ENCODE measurements at regions not wholly inside any gene's neighbourhood (a gene's known extent, or its start where the extent isn't known, plus 50 kb on each side); places are given as distances from the start of the nearest gene placed in this dataset.

DNA sequence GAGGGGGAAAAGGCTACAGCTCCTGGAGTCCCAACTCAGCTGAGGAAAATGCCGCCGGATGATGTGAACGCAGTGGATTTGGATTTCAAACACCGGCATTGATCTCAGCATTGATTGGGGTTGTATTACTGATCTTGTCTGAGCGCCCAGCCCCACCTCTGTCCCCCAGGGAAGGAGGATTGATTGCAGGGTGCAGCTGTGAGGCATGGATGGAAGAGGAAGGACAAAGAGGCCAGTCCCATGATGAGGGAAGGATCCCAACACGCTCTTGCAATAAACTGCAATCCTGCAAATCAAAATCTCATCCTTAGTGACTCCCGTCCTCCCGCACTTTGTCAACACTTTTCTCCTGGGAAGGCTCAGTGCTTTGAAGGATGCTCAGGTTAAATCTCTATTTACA lies 242.3 kb upstream of the PROX1 start:
- H3K27ac ChIP-seq (ENCODE audit: control insufficient read depth, insufficient read depth, low read length): no peak overlapping the region
- H3K4me1 ChIP-seq (ENCODE audit: control insufficient read depth, extremely low read depth, insufficient read depth, low read length): no peaks in the 10 kb centered on the region
- no peaks in the 10 kb centered on the region for H3K9me1 ChIP-seq (ENCODE audit: control insufficient read depth, extremely low read depth, insufficient read depth, low read length)
- TF ChIP-seq, protein P1, sequence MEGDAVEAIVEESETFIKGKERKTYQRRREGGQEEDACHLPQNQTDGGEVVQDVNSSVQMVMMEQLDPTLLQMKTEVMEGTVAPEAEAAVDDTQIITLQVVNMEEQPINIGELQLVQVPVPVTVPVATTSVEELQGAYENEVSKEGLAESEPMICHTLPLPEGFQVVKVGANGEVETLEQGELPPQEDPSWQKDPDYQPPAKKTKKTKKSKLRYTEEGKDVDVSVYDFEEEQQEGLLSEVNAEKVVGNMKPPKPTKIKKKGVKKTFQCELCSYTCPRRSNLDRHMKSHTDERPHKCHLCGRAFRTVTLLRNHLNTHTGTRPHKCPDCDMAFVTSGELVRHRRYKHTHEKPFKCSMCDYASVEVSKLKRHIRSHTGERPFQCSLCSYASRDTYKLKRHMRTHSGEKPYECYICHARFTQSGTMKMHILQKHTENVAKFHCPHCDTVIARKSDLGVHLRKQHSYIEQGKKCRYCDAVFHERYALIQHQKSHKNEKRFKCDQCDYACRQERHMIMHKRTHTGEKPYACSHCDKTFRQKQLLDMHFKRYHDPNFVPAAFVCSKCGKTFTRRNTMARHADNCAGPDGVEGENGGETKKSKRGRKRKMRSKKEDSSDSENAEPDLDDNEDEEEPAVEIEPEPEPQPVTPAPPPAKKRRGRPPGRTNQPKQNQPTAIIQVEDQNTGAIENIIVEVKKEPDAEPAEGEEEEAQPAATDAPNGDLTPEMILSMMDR (optimal IDR thresholded peaks at IDR 0.05 in 1 of 3, IDR thresholded peaks at IDR 0.05 in 1 of 3, conservative IDR thresholded peaks at IDR 0.05 in 1 of 3; ENCODE audit: extremely low read depth in 1 of 3, insufficient read depth in 2 of 3, low read length in 3 of 3): no peak
- TF ChIP-seq EZH2 (IDR thresholded peaks at IDR 0.05; ENCODE audit: low read length): no peak
- DNase-seq (ENCODE audit: low read depth, low spot score): no peak
- no peaks in the 10 kb centered on the region for H3K36me3 ChIP-seq (ENCODE audit: control insufficient read depth in 2 of 2, extremely low read depth in 1 of 2, insufficient read depth in 2 of 2, low read length in 2 of 2)
- H3K4me2 ChIP-seq (ENCODE audit: control insufficient read depth, extremely low read depth, insufficient read depth, low read depth, low read length): no peak overlapping the region
- H3K27me3 ChIP-seq (ENCODE audit: control insufficient read depth, extremely low read depth, insufficient read depth, low read length): no peaks in the 10 kb centered on the region
- H3K9ac ChIP-seq (ENCODE audit: control insufficient read depth, extremely low read depth, insufficient read depth, low read length): no peak overlapping the region
- H3K79me2 ChIP-seq (ENCODE audit: control insufficient read depth, insufficient read depth, low read length): no peaks in the 10 kb centered on the region
- no peaks in the 10 kb centered on the region for H4K20me1 ChIP-seq (ENCODE audit: control insufficient read depth, extremely low read depth, insufficient read depth, low read length)
- no peaks in the 10 kb centered on the region for H3K9me3 ChIP-seq (ENCODE audit: control insufficient read depth, low read depth, low read length)
- dilution Hi-C loops (cut with MboI; ENCODE audit: extremely low pct_ligation_motif_present, low sequenced_read_pairs): no loop called here
- no peak for FAIRE-seq
- no peak overlapping the region for H3K4me3 ChIP-seq (ENCODE audit: control insufficient read depth in 2 of 3, extremely low read depth in 1 of 3, insufficient read depth in 2 of 3, low read depth in 1 of 3, low read length in 3 of 3)
- no peak overlapping the region for H2AFZ ChIP-seq (ENCODE audit: control insufficient read depth, low read length)

DNA sequence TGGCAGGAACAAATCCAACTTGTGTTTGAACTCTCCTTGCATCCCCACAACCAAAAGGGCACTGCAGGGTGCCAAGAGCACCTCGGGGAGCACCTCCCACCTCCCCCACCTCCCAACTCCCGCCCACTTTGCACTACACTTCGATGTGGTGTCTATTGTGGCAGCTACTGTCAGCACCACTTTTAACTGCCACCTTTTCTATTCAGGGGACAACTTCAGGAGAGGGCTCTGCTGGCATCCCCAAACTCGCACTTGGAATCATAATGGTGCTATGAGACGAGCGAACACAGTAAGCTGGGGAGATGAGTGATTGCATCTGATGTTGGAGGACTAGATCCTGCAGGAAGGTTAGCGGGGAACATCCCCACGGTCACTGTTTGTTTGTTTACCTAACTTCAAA lies 238.2 kb upstream of the PROX1 start:
- Histone ChIP-seq H3K79me2 (ENCODE audit: control insufficient read depth, insufficient read depth, low read length) (no peaks in the 10 kb centered on the region), H3K4me2 (ENCODE audit: control insufficient read depth, extremely low read depth, insufficient read depth, low read depth, low read length) (no peak overlapping the region), H3K4me3 (ENCODE audit: control insufficient read depth in 2 of 3, extremely low read depth in 1 of 3, insufficient read depth in 2 of 3, low read depth in 1 of 3, low read length in 3 of 3) (no peak overlapping the region), H4K20me1 (ENCODE audit: control insufficient read depth, extremely low read depth, insufficient read depth, low read length) (no peaks in the 10 kb centered on the region), H3K27ac (ENCODE audit: control insufficient read depth, insufficient read depth, low read length) (no peak overlapping the region), H3K36me3 (ENCODE audit: control insufficient read depth in 2 of 2, extremely low read depth in 1 of 2, insufficient read depth in 2 of 2, low read length in 2 of 2) (no peaks in the 10 kb centered on the region), H3K9ac (ENCODE audit: control insufficient read depth, extremely low read depth, insufficient read depth, low read length) (no peak overlapping the region), H3K4me1 (ENCODE audit: control insufficient read depth, extremely low read depth, insufficient read depth, low read length) (no peaks in the 10 kb centered on the region), H3K9me3 (ENCODE audit: control insufficient read depth, low read depth, low read length) (no peaks in the 10 kb centered on the region), H2AFZ (ENCODE audit: control insufficient read depth, low read length) (no peak overlapping the region), H3K9me1 (ENCODE audit: control insufficient read depth, extremely low read depth, insufficient read depth, low read length) (no peaks in the 10 kb centered on the region), H3K27me3 (ENCODE audit: control insufficient read depth, extremely low read depth, insufficient read depth, low read length) (no peaks in the 10 kb centered on the region)
- TF ChIP-seq, protein P1 (optimal IDR thresholded peaks at IDR 0.05 in 1 of 3, IDR thresholded peaks at IDR 0.05 in 1 of 3, conservative IDR thresholded peaks at IDR 0.05 in 1 of 3; ENCODE audit: extremely low read depth in 1 of 3, insufficient read depth in 2 of 3, low read length in 3 of 3): no peak
- no peak for TF ChIP-seq EZH2 (IDR thresholded peaks at IDR 0.05; ENCODE audit: low read length)
- dilution Hi-C loops (cut with MboI; ENCODE audit: extremely low pct_ligation_motif_present, low sequenced_read_pairs): no loop called here
- DNase-seq (ENCODE audit: low read depth, low spot score) (no peak), FAIRE-seq (no peak)
